Activated T-cell treated with anti-CD3 and anti-CD28 coated beads, Interleukin-2, amount 50 U/mL, for 72 hours (primary cell): ENCODE measurements at regions not wholly inside any gene's neighbourhood (a gene's known extent, or its start where the extent isn't known, plus 50 kb on each side); places are given as distances from the start of the nearest gene placed in this dataset.
"Not testable (repeated sequence)": the region's sequence is repeated elsewhere in the genome, so short reads cannot be mapped to it uniquely, and the experiment has no call there.

ENCODE experiments used
- ATAC-seq, 2 donors: fragments of 150-1000 bp; cut with Tn5 transposase; replicated peaks in 1 of 2; 2 replicates each; pipeline ENCODE4 v1.10.0; 2021; ENCODE audit warnings: moderate library complexity in 2 of 2, mild to moderate bottlenecking in 1 of 2
- DNase-seq, 2 donors: peaks; one replicate each; pipeline ENCODE4 v3.0.0; 2021 to 2022; ENCODE audit warnings: mixed read lengths in 1 of 2
- H3K27ac Mint-ChIP-seq: one replicate; pipeline ENCODE4 v1.8.0; 2022; ENCODE audit warnings: mild to moderate bottlenecking, moderate library complexity, mixed read lengths
- H3K27me3 Mint-ChIP-seq: one replicate; pipeline ENCODE4 v1.8.0; 2022; ENCODE audit warnings: low read depth, mixed read lengths
- H3K36me3 Mint-ChIP-seq, 2 donors: one replicate each; pipeline ENCODE4 v1.8.0; 2022; ENCODE audit warnings: mixed read lengths in 2 of 2, mild to moderate bottlenecking in 1 of 2; ENCODE audit not compliant: insufficient read depth in 2 of 2
- H3K4me1 Mint-ChIP-seq: one replicate; pipeline ENCODE4 v1.8.0; 2022; ENCODE audit warnings: low read depth, mixed read lengths
- H3K4me3 Mint-ChIP-seq, 2 donors: one replicate each; pipeline ENCODE4 v1.8.0; 2022; ENCODE audit warnings: mild to moderate bottlenecking in 2 of 2, mixed read lengths in 2 of 2, moderate library complexity in 2 of 2
- H3K9me3 Mint-ChIP-seq, 2 donors: one replicate each; pipeline ENCODE4 v1.8.0; 2022; ENCODE audit warnings: mixed read lengths in 2 of 2

DNA sequence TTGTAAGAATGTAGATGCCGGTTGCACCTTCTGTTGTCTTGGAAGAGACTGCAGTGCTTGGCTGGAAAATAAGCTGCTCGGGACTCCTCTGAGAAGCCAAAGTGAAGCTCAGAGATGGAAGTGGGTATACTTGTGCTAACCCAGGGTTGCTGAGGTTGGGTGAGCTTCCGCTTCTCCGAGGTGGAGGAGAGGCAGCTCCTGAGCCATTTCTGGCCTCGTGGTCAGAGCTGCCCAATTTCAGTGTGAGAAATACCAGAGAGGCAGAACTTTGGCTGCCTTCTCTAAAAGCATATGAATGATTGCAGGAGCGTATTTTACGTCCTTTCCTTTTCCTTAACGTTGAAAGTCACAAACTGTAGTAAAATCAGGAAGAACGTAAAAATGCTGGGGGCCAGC is 292.0 kb upstream of the PLGLB2 start:
- peak; percentile 39 to 41 for ATAC-seq
- H3K9me3 Mint-ChIP-seq, H3K36me3 Mint-ChIP-seq, H3K27me3 Mint-ChIP-seq, H3K27ac Mint-ChIP-seq: not testable (repeated sequence)
- peaks cover 16% of the 10 kb centered on the region for H3K4me1 Mint-ChIP-seq
- H3K4me3 Mint-ChIP-seq = peak overlapping the region; percentile 37 to 73
- peak in 1 of 2 donors; percentile 40 for DNase-seq

DNA sequence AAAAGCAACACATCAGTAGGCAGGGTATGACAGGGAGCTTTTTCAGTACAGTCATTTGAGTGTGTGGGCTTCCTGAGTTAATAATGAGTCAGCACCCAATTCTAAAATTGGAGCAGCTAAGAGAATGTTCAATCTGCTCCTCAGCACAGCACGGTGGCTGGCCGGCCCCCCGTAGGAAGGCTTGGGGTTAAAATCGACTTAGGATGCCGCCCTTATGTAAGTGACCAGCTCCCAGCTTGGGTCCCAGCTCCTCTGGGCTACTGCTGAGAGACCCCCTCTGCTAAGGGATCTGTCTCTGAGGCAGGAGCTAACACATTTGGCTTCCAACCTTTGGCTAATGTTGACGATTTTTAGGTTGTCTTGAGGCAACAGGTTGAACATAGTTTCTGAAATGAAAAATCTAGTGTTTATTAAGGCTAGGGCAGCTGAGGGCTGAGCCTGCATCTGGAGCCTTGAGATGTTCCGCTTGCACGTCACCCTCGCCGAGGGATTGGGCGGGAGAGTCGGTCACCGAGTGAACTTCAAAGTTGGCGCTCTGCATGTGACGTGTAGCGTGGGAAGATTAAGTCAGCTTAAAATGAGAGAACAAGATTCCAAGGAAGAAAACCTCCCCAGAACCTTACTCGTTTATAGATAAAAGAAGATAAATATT is 291.3 kb upstream of the PLGLB2 start:
- Mint-ChIP-seq H3K4me3 (peak overlapping the region; percentile 73 to 93), H3K4me1 (peaks cover 16% of the 10 kb centered on the region), H3K27ac (peak overlapping the region; percentile 99)
- not testable (repeated sequence) for H3K36me3 Mint-ChIP-seq, H3K9me3 Mint-ChIP-seq, H3K27me3 Mint-ChIP-seq
- peak in 1 of 2 donors; percentile 31 for DNase-seq
- ATAC-seq = peak; percentile 73 to 76

DNA sequence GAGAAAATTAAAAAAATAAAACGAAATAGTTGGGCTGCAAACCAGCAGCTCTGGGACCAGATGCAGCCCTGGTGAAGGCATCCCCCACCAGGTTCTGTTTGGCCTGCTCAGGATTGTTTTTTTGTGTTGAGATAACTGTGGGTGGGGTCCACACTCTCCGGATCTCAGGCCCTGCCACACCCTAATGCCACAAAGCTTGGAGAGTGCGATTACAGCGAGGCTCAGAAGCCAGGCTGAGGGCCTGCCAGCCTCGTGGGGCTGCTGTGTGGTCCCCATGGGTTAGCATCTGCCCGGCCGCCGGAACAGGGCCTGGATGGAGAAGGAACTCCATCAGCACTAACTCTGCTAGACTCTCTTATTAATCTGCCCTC is 290.8 kb upstream of the PLGLB2 start:
- ATAC-seq, H3K27ac Mint-ChIP-seq, H3K9me3 Mint-ChIP-seq, DNase-seq, H3K4me3 Mint-ChIP-seq, H3K36me3 Mint-ChIP-seq, H3K27me3 Mint-ChIP-seq: not testable (repeated sequence)
- peaks cover 15% of the 10 kb centered on the region for H3K4me1 Mint-ChIP-seq

DNA sequence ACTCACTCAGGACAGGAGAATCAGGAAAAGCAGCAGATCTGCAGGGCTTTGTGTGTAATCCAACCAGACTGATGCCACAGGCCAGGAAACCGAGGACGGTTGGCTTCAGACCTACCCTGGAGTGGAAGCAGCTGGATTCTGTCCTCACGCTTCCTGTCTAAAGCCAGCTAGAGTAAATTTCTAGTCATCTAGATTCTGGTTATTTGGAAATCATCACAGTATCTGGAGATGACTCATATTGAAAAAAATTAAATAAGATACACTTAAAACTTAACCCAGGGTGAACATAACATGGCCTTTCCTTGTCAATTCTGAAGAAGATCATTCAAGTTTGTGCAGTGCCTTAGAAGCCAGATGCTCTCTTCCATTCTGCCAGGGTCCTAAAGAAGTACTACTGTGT is 288.9 kb upstream of the PLGLB2 start:
- peak; percentile 45 to 50 for ATAC-seq
- peak overlapping the region; percentile 81 to 89 for H3K4me3 Mint-ChIP-seq

DNA sequence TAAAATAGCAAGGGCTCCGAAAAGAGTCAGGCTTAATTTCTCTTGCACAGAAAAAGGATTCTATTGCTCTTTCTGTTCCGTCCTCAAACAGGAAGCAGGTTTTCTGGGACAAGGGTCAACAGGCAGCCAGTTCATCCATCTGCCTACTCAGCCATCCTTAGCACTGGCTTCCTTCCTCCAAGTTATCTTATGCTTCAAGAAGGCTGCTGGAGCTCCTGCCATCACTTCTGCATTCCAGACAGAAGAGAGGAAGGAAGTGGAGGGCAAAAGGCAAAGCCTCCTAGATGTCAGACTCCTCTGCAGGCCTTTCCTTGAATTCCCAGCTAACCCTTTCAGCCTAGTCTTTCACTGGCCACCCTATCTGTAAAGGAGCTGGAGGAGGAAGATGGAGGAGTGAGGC is 287.8 kb upstream of the PLGLB2 start:
- H3K27me3 Mint-ChIP-seq, H3K27ac Mint-ChIP-seq, H3K36me3 Mint-ChIP-seq, H3K4me3 Mint-ChIP-seq, H3K9me3 Mint-ChIP-seq, DNase-seq, ATAC-seq: not testable (repeated sequence)
- H3K4me1 Mint-ChIP-seq = peaks cover 14% of the 10 kb centered on the region

More for the DNA sequence above, 288.9 kb upstream of the PLGLB2 start:
- not testable (repeated sequence) for H3K36me3 Mint-ChIP-seq, H3K27me3 Mint-ChIP-seq, H3K9me3 Mint-ChIP-seq, DNase-seq, H3K4me1 Mint-ChIP-seq
- peak overlapping the region; percentile 54 for H3K27ac Mint-ChIP-seq

DNA sequence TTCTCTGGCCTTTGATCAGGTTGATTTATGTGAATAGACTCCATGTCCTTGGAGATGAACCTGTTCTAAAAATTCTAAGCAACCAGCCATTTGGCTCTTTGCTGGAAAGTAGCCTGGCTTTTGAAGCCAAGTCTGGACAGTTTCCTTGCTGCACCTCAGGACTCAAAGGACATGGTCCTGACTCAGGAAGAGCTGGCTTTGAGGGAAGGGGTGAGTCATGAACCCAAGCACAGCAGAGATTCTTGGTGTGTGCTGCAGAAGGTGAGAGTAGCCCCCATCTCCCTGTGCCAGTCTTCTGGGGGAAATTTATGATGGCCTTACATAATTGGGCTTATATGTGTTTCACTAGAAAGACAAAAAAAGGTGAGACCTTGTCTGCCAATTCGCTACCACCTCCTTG is 287.2 kb upstream of the PLGLB2 start:
- not testable (repeated sequence) for H3K36me3 Mint-ChIP-seq, H3K27ac Mint-ChIP-seq, DNase-seq, H3K9me3 Mint-ChIP-seq, ATAC-seq, H3K4me3 Mint-ChIP-seq, H3K27me3 Mint-ChIP-seq
- H3K4me1 Mint-ChIP-seq = peaks cover 19% of the 10 kb centered on the region

DNA sequence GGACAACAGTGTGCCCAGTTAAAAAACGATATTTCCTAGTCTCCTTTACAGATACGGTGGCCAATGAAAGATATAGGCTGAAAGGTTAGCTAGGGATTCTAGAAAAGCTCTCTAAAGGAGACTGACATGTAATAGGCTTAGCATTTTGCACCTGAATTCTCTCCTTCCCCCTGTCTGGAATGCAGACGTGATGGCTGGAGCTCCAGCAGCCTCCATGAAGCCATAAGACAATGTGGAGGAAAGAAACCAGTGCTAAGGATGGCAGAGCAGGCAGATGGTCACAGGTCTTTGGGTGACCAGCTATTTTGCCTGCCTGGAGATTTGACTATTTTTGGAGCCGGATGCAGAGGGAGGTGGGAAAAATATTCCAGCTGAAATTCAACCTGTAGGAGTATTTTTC is 286.2 kb upstream of the PLGLB2 start:
- H3K36me3 Mint-ChIP-seq, H3K27me3 Mint-ChIP-seq, H3K9me3 Mint-ChIP-seq, H3K4me3 Mint-ChIP-seq, DNase-seq, ATAC-seq, H3K27ac Mint-ChIP-seq: not testable (repeated sequence)
- peaks cover 25% of the 10 kb centered on the region for H3K4me1 Mint-ChIP-seq

DNA sequence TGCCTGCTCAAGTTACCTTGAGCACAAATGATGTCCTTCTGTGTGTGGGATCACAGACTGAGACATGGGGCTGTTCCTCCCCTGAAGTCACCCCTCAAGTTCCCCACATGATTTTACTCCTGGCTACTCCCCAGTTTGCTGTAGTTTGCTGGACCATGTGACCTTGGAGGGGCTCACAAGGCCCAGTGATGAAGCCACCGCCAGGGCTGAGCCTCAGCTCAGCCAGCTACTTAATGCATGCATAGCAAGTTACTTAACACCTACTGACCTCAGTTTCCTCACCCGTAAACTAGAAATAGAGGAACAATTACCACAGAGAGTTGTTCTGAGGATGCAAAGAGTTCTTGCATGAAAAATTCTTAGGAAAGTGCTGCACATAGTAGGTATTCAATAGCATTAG is 283.7 kb upstream of the PLGLB2 start:
- DNase-seq, H3K36me3 Mint-ChIP-seq, H3K27me3 Mint-ChIP-seq, ATAC-seq, H3K9me3 Mint-ChIP-seq: not testable (repeated sequence)
- peaks cover 29% of the 10 kb centered on the region for H3K4me1 Mint-ChIP-seq
- peak overlapping the region in 1 of 2 donors; percentile 4 for H3K4me3 Mint-ChIP-seq
- peak overlapping the region; percentile 43 for H3K27ac Mint-ChIP-seq

DNA sequence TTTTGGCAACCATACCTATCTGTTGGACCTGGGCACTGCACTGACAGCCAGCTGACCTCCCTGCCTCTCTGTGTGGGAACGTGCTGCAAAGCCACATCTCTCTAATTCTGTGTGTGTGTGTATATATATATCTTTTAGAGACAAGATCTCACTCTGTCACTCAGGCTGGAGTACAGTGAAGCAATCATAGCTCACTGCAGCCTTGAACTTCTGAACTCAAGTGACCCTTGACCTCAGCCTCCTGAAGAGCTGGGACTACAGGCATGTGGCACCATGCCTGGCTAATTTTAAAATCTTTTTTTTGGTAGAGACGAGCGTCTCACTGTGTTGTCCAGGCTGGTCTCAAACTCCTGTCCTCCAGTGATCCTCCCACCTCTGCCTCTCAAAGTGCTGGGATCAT is 282.2 kb upstream of the PLGLB2 start:
- H3K27ac Mint-ChIP-seq, DNase-seq, ATAC-seq, H3K4me3 Mint-ChIP-seq, H3K9me3 Mint-ChIP-seq, H3K36me3 Mint-ChIP-seq, H3K27me3 Mint-ChIP-seq: not testable (repeated sequence)
- H3K4me1 Mint-ChIP-seq = peaks cover 32% of the 10 kb centered on the region

DNA sequence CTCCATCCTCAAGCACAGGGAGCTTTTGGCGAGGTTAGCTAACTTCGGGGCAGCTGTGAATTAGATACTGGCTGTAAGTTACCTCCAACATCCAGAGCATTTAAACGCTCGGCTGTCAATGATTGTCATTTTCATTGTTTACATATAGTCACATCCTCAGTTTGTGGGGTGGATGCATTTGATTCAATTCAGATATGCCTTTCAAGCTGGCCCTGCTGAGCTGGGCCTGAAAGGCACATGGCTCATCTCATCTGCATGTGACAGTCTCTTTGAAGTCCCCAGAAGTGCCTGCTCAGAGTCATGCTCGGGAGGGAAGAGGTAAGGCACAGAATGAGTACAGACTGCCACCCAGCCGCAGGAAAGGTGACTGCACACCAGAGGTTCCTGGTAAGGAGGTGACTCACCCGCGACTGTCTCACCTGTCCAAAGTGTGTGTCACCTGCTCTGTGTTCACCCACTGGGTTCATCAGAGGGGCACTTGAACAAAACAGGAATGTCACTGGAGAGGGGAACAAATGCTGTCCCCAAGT is 281.2 kb upstream of the PLGLB2 start:
- not testable (repeated sequence) for H3K27me3 Mint-ChIP-seq, H3K9me3 Mint-ChIP-seq, H3K36me3 Mint-ChIP-seq
- DNase-seq (peak; percentile 77 to 88), ATAC-seq (peak; percentile 82 to 85)
- Mint-ChIP-seq H3K4me1 (peaks cover 38% of the 10 kb centered on the region), H3K4me3 (peak overlapping the region in 1 of 2 donors; percentile 49), H3K27ac (peak overlapping the region; percentile 46)

DNA sequence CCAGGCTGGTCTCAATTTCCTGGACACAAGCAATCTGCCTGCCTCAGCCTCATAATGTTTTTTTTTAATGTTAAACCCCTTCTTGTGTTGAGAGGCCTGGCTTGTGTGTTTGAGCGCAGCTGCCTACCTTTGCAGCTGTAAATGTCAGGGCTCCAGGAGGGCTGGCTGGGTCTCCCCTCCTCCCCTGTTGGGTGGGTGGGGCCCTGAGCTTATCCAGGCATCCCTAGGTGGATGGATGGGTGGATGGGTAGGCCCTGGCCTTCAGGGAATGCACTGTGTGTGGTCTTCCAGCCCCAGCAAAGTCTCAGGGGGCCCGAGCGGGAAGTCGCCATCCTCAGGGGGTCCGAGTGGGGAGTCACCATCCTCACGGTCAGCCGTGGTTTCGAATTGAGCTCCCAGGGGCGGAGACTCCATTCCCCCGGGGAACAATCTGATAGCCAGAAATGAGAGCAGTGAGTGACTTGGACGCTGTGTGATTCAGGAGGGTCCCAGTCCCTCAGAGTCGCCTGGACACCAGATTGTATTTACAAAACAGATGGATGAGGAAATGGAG is 279.4 kb upstream of the PLGLB2 start:
- Mint-ChIP-seq H3K4me1 (peaks cover 38% of the 10 kb centered on the region), H3K27ac (peak overlapping the region; percentile 15), H3K4me3 (peak overlapping the region in 1 of 2 donors; percentile 37)
- not testable (repeated sequence) for DNase-seq, H3K9me3 Mint-ChIP-seq, H3K27me3 Mint-ChIP-seq, ATAC-seq, H3K36me3 Mint-ChIP-seq

DNA sequence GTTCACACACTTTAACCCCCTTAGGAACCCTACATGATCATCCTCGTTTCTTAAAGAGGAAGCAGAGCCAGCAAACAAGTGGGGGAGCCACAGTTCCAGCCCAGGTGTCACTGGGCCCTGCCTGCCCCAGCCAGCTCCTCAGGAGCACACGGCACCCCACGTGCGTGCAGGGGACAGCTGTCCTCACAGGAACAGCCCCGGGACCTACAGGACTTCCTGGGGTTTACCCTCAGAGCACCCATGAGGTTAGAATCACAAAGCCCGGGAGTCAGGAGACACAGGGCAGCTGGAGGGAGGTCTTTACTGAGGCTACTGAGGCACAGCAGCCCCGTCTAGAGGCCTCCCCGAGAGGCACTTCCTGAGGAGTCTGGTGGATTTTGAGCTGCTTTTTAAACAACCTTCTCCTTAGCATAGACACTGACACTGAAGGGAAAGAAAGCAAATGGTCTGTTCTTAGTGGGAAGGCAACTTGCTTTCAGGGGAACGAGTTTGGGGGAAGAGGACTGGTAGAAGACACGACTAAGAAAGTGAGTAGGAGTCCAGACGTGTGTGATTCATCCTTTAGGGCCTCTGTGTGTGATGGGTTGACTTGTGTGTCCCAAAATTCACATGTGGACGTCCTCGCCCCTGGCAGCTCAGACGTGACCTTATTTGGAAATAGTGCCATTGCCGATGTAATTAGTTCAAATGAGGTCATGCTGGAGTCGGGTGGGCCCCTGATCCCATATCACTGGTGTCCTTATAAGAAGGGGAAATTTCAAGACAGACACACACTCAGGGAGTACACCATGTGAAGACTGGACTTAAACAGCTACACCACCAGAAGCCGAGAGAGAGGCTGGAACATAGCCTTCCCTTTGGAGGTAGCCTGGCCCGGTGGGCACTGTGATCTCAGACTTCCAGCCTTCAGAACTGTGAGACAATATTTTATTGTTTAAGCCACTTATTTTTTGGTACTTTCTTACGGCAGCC is 278.4 kb upstream of the PLGLB2 start:
- H3K27ac Mint-ChIP-seq = peak overlapping the region; percentile 99
- H3K4me3 Mint-ChIP-seq = peak overlapping the region; percentile 88
- peak; percentile 48 to 54 for ATAC-seq
- not testable (repeated sequence) for H3K36me3 Mint-ChIP-seq, H3K27me3 Mint-ChIP-seq, H3K9me3 Mint-ChIP-seq
- DNase-seq = peak; percentile 46 to 50
- H3K4me1 Mint-ChIP-seq = peaks cover 32% of the 10 kb centered on the region
